ENCODE measurements at regions not wholly inside any gene's neighbourhood (a gene's known extent, or its start where the extent isn't known, plus 50 kb on each side); places are given as distances from the start of the nearest gene placed in this dataset.

DNA sequence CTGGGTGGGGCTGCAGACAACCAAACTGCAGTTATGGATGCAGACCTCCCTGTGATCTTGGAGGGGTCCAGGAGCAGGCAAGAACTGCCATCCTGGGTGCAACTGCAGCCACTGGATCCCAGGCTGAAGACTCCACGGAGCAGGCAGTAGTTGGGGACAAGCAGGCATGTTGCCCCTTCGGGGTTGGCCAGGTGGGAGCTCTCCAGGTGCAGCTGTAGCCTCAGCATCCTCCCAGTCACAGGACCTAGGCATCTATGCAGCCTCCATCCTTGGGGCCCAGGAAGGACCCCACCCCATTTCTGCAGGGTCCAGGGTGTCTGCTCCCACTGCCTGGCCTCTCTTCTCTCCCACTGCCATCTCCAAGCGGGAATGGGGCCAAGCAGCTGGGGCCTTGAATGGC, 322.2 kb upstream of the RBMS3 start:
- Histone ChIP-seq H3K14ac (ENCODE audit: insufficient read length) (no peak overlapping the region), H3K23ac (ENCODE audit: insufficient read length) (no peak overlapping the region), H3K9ac (replicated peaks in 1 of 4; ENCODE audit: extremely low read depth in 1 of 4, low read depth in 3 of 4, low read length in 3 of 4) (no peak overlapping the region), H4K5ac (ENCODE audit: insufficient read length, low read depth, low read length) (no peak overlapping the region), H2BK12ac (ENCODE audit: low read depth, low read length) (no peak overlapping the region), H3K56ac (replicated peaks; ENCODE audit: insufficient read length, low read depth, low read length) (no peak overlapping the region), H3K79me2 (ENCODE audit: control insufficient read depth in 1 of 2, insufficient read depth in 2 of 2, low read length in 2 of 2) (no peaks in the 10 kb centered on the region), H3K4ac (replicated peaks; ENCODE audit: insufficient read length, low read depth, low read length) (no peak overlapping the region), H2BK20ac (ENCODE audit: low read length) (no peak overlapping the region), H2BK15ac (ENCODE audit: low read length) (no peak overlapping the region), H2AK5ac (ENCODE audit: low read depth, low read length) (no peak overlapping the region), H3K23me2 (ENCODE audit: low read depth, low read length) (no peaks in the 10 kb centered on the region), H4K8ac (ENCODE audit: extremely low read depth, insufficient read depth, low read length) (no peak overlapping the region), H2BK120ac (replicated peaks; ENCODE audit: low read depth, low read length) (no peak overlapping the region), H2BK5ac (ENCODE audit: low read depth, low read length) (no peak overlapping the region), H4K20me1 (replicated peaks in 1 of 2; ENCODE audit: control insufficient read depth in 1 of 2, insufficient read depth in 2 of 2, low read length in 2 of 2) (no peaks in the 10 kb centered on the region), H3K18ac (ENCODE audit: extremely low read depth, low read length) (no peak overlapping the region), H3K9me3 (ENCODE audit: insufficient read depth in 2 of 2, low read depth in 1 of 2, low read length in 1 of 2) (peaks cover 0 to 8% of the 10 kb centered on the region in 2 experiments; a peak in 1 of 4 replicates), H3K4me3 (ENCODE audit: extremely low read depth in 1 of 4, insufficient read depth in 2 of 4, low read depth in 3 of 4, low read length in 4 of 4) (no peak overlapping the region), H3K27me3 (replicated peaks in 1 of 4; ENCODE audit: control insufficient read depth in 3 of 4, extremely low read depth in 1 of 4, insufficient read depth in 3 of 4, low read length in 3 of 4) (no peaks in the 10 kb centered on the region), H3K4me2 (ENCODE audit: insufficient read depth in 1 of 2, low read depth in 2 of 2, low read length in 2 of 2) (no peak overlapping the region), H3K4me1 (replicated peaks in 1 of 4; ENCODE audit: control insufficient read depth in 3 of 4, insufficient read depth in 4 of 4, low read length in 3 of 4) (no peaks in the 10 kb centered on the region), H2AFZ (ENCODE audit: low read length) (no peak overlapping the region), H3K27ac (ENCODE audit: low read depth, low read length) (no peak overlapping the region), H3K79me1 (ENCODE audit: low read depth, low read length) (no peaks in the 10 kb centered on the region), H4K91ac (replicated peaks; ENCODE audit: insufficient read length, low read length) (no peak overlapping the region), H3K36me3 (ENCODE audit: control insufficient read depth in 2 of 4, insufficient read depth in 4 of 4, low read length in 3 of 4) (no peaks in the 10 kb centered on the region)
- DNase-seq (ENCODE audit: low read depth in 1 of 2, low spot score in 2 of 2) (no peak), FAIRE-seq (no peak)
- TF ChIP-seq CHD2 (IDR thresholded peaks at IDR 0.05; ENCODE audit: low read length), result no peak
- TF ChIP-seq TCF12 (IDR thresholded peaks at IDR 0.05; ENCODE audit: low read depth, low read length), result no peak
- no peak for TF ChIP-seq SP2 (IDR thresholded peaks at IDR 0.05; ENCODE audit: low read length)
- no peak for TF ChIP-seq BRCA1 (IDR thresholded peaks at IDR 0.05; ENCODE audit: low read depth, low read length)
- no peak for TF ChIP-seq SRF (IDR thresholded peaks at IDR 0.05; ENCODE audit: low read depth, low read length)
- POLR2A ChIA-PET (ENCODE audit: partially characterized antibody), result no interaction called here
- 86% methylated on average over 3 of the region's 3 CpGs; no CpG with 5 or more reads in 1 of the 2 experiments for WGBS, 2 experiments (ENCODE audit: extremely low coverage in 1 of 2, insufficient coverage in 1 of 2, insufficient read length in 1 of 2, insufficient replicate concordance in 2 of 2, low coverage in 1 of 2, low lambda C conversion rate in 2 of 2, missing lambda C conversion rate in 1 of 2)
- CTCF ChIA-PET (ENCODE audit: partially characterized antibody), result no interaction called here

All from H1 (cell line).